ENCODE measurements at regions not wholly inside any gene's neighbourhood (a gene's known extent, or its start where the extent isn't known, plus 50 kb on each side); places are given as distances from the start of the nearest gene placed in this dataset.

GRCh38 chr1:168876830-168877229 is 147.8 kb upstream of the DPT start:
- intact Hi-C loops (cut with DNase I), result no loop called here
- DNase-seq, result no peak
- no peak for TF ChIP-seq CTCF (IDR thresholded peaks at IDR 0.05)
- Histone ChIP-seq H3K27me3 (ENCODE audit: insufficient read depth in 3 of 3, low read length in 2 of 3) (no peaks in the 10 kb centered on the region), H3K4me3 (no peak overlapping the region), H3K9me3 (no peaks in the 10 kb centered on the region), H3K4me1 (peaks cover 16% of the 10 kb centered on the region), H3K36me3 (ENCODE audit: insufficient read depth in 1 of 2, low read depth in 1 of 2) (no peaks in the 10 kb centered on the region), H3K27ac (no peak overlapping the region)
- no peak for ATAC-seq
- WGBS, 3 donors, result 83 to 92% (median 83%) methylated on average over 1 of the region's 1 CpG

GRCh38 chr1:168879896-168880734 is 151.1 kb upstream of the DPT start:
- TF ChIP-seq CTCF (IDR thresholded peaks at IDR 0.05), result no peak
- peaks cover 16% of the 10 kb centered on the region for H3K4me1 ChIP-seq
- DNase-seq (peak in 1 of 2 donors; percentile 62), ATAC-seq (peak; percentile 30 to 84 (median 72))
- intact Hi-C loops (cut with DNase I), result no loop called here
- H3K9me3 ChIP-seq, result no peaks in the 10 kb centered on the region
- no peaks in the 10 kb centered on the region for H3K36me3 ChIP-seq (ENCODE audit: insufficient read depth in 1 of 2, low read depth in 1 of 2)
- no peak overlapping the region for H3K4me3 ChIP-seq
- H3K27me3 ChIP-seq (ENCODE audit: insufficient read depth in 3 of 3, low read length in 2 of 3), result no peaks in the 10 kb centered on the region
- 15 to 23% (median 15%) methylated on average over 10 of the region's 10 CpGs for WGBS, 3 donors
- peak overlapping the region; percentile 42 for H3K27ac ChIP-seq

- WGBS, 3 donors, result 70 to 91% (median 74%) methylated on average over 2 of the region's 2 CpGs
- peaks cover 16% of the 10 kb centered on the region for H3K4me1 ChIP-seq
- no peaks in the 10 kb centered on the region for H3K36me3 ChIP-seq (ENCODE audit: insufficient read depth in 1 of 2, low read depth in 1 of 2)
- intact Hi-C loops (cut with DNase I), result no loop called here
- ATAC-seq (no peak), DNase-seq (no peak)
- no peaks in the 10 kb centered on the region for H3K9me3 ChIP-seq
- H3K4me3 ChIP-seq, result no peak overlapping the region
- no peak overlapping the region for H3K27ac ChIP-seq
- no peaks in the 10 kb centered on the region for H3K27me3 ChIP-seq (ENCODE audit: insufficient read depth in 3 of 3, low read length in 2 of 3)
- TF ChIP-seq CTCF (IDR thresholded peaks at IDR 0.05), result no peak
These were observed 152.8 kb upstream of the DPT start for GRCh38 chr1:168881656-168882260.

GRCh38 chr1:168887381-168887780 is 158.4 kb upstream of the DPT start:
- H3K27ac ChIP-seq, result no peak overlapping the region
- no peaks in the 10 kb centered on the region for H3K27me3 ChIP-seq (ENCODE audit: insufficient read depth in 3 of 3, low read length in 2 of 3)
- intact Hi-C loops (cut with DNase I), result no loop called here
- ATAC-seq (peak in 1 of 4 donors; percentile 35), DNase-seq (no peak)
- WGBS, 3 donors, result 35 to 44% (median 42%) methylated on average over 4 of the region's 4 CpGs
- no peaks in the 10 kb centered on the region for H3K36me3 ChIP-seq (ENCODE audit: insufficient read depth in 1 of 2, low read depth in 1 of 2)
- no peaks in the 10 kb centered on the region for H3K9me3 ChIP-seq
- peaks cover under 1% of the 10 kb centered on the region for H3K4me1 ChIP-seq
- H3K4me3 ChIP-seq, result no peak overlapping the region
- no peak for TF ChIP-seq CTCF (IDR thresholded peaks at IDR 0.05)
